IMR-90 (cell line): ENCODE measurements at regions not wholly inside any gene's neighbourhood (a gene's known extent, or its start where the extent isn't known, plus 50 kb on each side); places are given as distances from the start of the nearest gene placed in this dataset.

Experiments used
- ATAC-seq: fragments of 200-7000 bp; cut with Tn5 transposase; 2 replicates; pipeline ENCODE4 v1.9.1; 2020; ENCODE audit warnings: low read depth, mild to moderate bottlenecking, moderate library complexity
- BruUV-seq: library from RNA; stranded (reverse); fragments of 400-500 nt; replicated peaks from 2 replicates; lab custom pipeline; 2021; lab: Mats Ljungman, UMichigan
- CTCF ChIA-PET: fragments of 300-600 bp; formaldehyde crosslinking; extraction: SDS; loops from one replicate; lab custom pipeline; 2021; ENCODE audit warnings: antibody characterized with exemption; lab: Yijun Ruan, JAX
- POLR2A ChIA-PET: fragments of 300-600 bp; sonication (Branson Sonifier 250); formaldehyde crosslinking; loops from one replicate; lab custom pipeline; 2022; ENCODE audit warnings: antibody characterized with exemption; ENCODE audit not compliant: unreplicated experiment; lab: Charles Lee
- DNase-seq: peaks from one replicate; pipeline ENCODE4 v3.0.0; 2013
- H2AFZ ChIP-seq: replicated peaks from 2 replicates; pipeline ENCODE3; 2013; ENCODE audit warnings: low read length, mild to moderate bottlenecking; ENCODE audit not compliant: poor library complexity
- H2AK5ac ChIP-seq: 2 replicates; pipeline ENCODE4 v1.6.1; 2013; ENCODE audit warnings: low read depth, low read length, inconsistent platforms
- H2AK9ac ChIP-seq: replicated peaks from 2 replicates; pipeline ENCODE3; 2013; ENCODE audit warnings: mild to moderate bottlenecking, low read depth, low read length, moderate library complexity; ENCODE audit not compliant: poor library complexity
- H2BK120ac ChIP-seq: 2 replicates; pipeline ENCODE4 v1.6.1; 2013; ENCODE audit warnings: low read depth, low read length, inconsistent platforms
- H2BK15ac ChIP-seq: 3 replicates; pipeline ENCODE4 v1.6.1; 2013; ENCODE audit warnings: low read depth, low read length, inconsistent platforms
- H2BK20ac ChIP-seq: 2 replicates; pipeline ENCODE4 v1.6.1; 2013; ENCODE audit warnings: low read depth, mild to moderate bottlenecking, inconsistent platforms, low read length, moderate library complexity
- H2BK5ac ChIP-seq: 2 replicates; pipeline ENCODE4 v1.6.1; 2013; ENCODE audit warnings: mild to moderate bottlenecking, low read depth, low read length, inconsistent platforms; ENCODE audit not compliant: poor library complexity, severe bottlenecking
- H3K14ac ChIP-seq: replicated peaks from 2 replicates; pipeline ENCODE4 v1.6.1; 2013; ENCODE audit warnings: low read depth, low read length, inconsistent platforms
- H3K18ac ChIP-seq: 2 replicates; pipeline ENCODE4 v1.6.1; 2013; ENCODE audit warnings: low read depth, low read length, control low read depth
- H3K23ac ChIP-seq: 2 replicates; pipeline ENCODE4 v1.6.1; 2013; ENCODE audit warnings: low read depth, low read length, inconsistent platforms
- H3K27ac ChIP-seq: 2 replicates; pipeline ENCODE4 v1.5.1; 2013; ENCODE audit warnings: mild to moderate bottlenecking, control low read depth, low read length; ENCODE audit not compliant: insufficient read depth
- H3K27me3 ChIP-seq: 2 replicates; pipeline ENCODE4 v1.6.1; 2013; ENCODE audit warnings: low read length; ENCODE audit not compliant: control insufficient read depth, insufficient read depth
- H3K36me3 ChIP-seq: 2 replicates; pipeline ENCODE4 v1.6.1; 2013; ENCODE audit warnings: low read length, mixed read lengths; ENCODE audit not compliant: control insufficient read depth, insufficient read depth
- H3K4ac ChIP-seq: 2 replicates; pipeline ENCODE4 v1.6.1; 2013; ENCODE audit warnings: low read depth, low read length, inconsistent platforms
- H3K4me1 ChIP-seq: 2 replicates; pipeline ENCODE4 v1.6.1; 2013; ENCODE audit warnings: low read length, mixed read lengths; ENCODE audit not compliant: control insufficient read depth, insufficient read depth
- H3K4me2 ChIP-seq: 2 replicates; pipeline ENCODE4 v1.6.1; 2013; ENCODE audit warnings: low read depth, mild to moderate bottlenecking, control low read depth, low read length, moderate library complexity
- H3K4me3 ChIP-seq: 2 replicates; pipeline ENCODE4 v1.5.1; 2013; ENCODE audit warnings: low read depth, mild to moderate bottlenecking, control low read depth, low read length, moderate library complexity; ENCODE audit not compliant: insufficient read depth
- H3K56ac ChIP-seq: 2 replicates; pipeline ENCODE4 v1.6.1; 2013; ENCODE audit warnings: low read length, inconsistent platforms; ENCODE audit not compliant: insufficient read depth; ENCODE audit errors: extremely low read depth
- H3K79me1 ChIP-seq, 2 experiments: 2 replicates each; pipeline ENCODE4 v1.6.1; 2013; ENCODE audit warnings: low read length in 2 of 2, inconsistent platforms in 1 of 2, low read depth in 1 of 2
- H3K9ac ChIP-seq: 2 replicates; pipeline ENCODE4 v1.6.1; 2013; ENCODE audit warnings: low read depth, low read length, control low read depth
- H3K9me1 ChIP-seq: 2 replicates; pipeline ENCODE4 v1.6.1; 2013; ENCODE audit warnings: low read length, inconsistent platforms; ENCODE audit not compliant: insufficient read depth
- H3K9me3 ChIP-seq: 2 replicates; pipeline ENCODE4 v1.6.1; 2013; ENCODE audit warnings: low read length; ENCODE audit not compliant: control insufficient read depth, insufficient read depth
- H4K20me1 ChIP-seq: 2 replicates; pipeline ENCODE4 v1.6.1; 2013; ENCODE audit warnings: low read length, inconsistent platforms; ENCODE audit not compliant: insufficient read depth
- H4K5ac ChIP-seq: 2 replicates; pipeline ENCODE4 v1.6.1; 2013; ENCODE audit warnings: mild to moderate bottlenecking, low read depth, low read length, control low read depth
- H4K8ac ChIP-seq, 2 experiments: 2 replicates each; pipeline ENCODE4 v1.6.1; 2013; ENCODE audit warnings: low read depth in 2 of 2, low read length in 2 of 2, control low read depth in 1 of 2, inconsistent platforms in 1 of 2
- H4K91ac ChIP-seq: 2 replicates; pipeline ENCODE4 v1.6.1; 2013; ENCODE audit warnings: low read depth, low read length, inconsistent platforms; ENCODE audit not compliant: insufficient read depth
- CEBPB ChIP-seq: IDR thresholded peaks from 2 replicates; pipeline ENCODE4 v1.6.1; 2012; ENCODE audit warnings: low read depth, low read length, improper control_type of control experiment
- ELK1 ChIP-seq: fragments of 150-350 bp; IDR thresholded peaks from 2 replicates; pipeline ENCODE4 v1.6.1; 2016; ENCODE audit warnings: low read depth, mild to moderate bottlenecking, low read length, moderate library complexity, borderline replicate concordance
- MAZ ChIP-seq: IDR thresholded peaks from 2 replicates; pipeline ENCODE4 v1.6.1; 2012; ENCODE audit warnings: low read depth, mild to moderate bottlenecking, low read length, improper control_type of control experiment, moderate library complexity, borderline replicate concordance
- NFE2L2 ChIP-seq: fragments of 150-350 bp; IDR thresholded peaks from 2 replicates; pipeline ENCODE4 v1.6.1; 2016; ENCODE audit warnings: low read depth, mild to moderate bottlenecking, low read length
- RAD21 ChIP-seq: IDR thresholded peaks from 2 replicates; pipeline ENCODE4 v1.6.1; 2012; ENCODE audit warnings: low read length, improper control_type of control experiment
- RFX5 ChIP-seq: IDR thresholded peaks from 2 replicates; pipeline ENCODE4 v1.8.0; 2012; ENCODE audit warnings: low read depth, mild to moderate bottlenecking, low read length, moderate library complexity
- SMC3 ChIP-seq: fragments of 150-350 bp; IDR thresholded peaks from 2 replicates; pipeline ENCODE4 v1.6.1; 2016; ENCODE audit warnings: low read depth, mild to moderate bottlenecking, antibody characterized with exemption, low read length, moderate library complexity
- WGBS, 2 experiments: methylation state at CpG; one replicate each; pipeline versions ENCODE4 v1.1.5 to v1.1.7; 2013; ENCODE audit warnings: missing lambda C conversion rate in 2 of 2; ENCODE audit not compliant: insufficient read length in 1 of 2; ENCODE audit errors: extremely low coverage in 2 of 2; 5-methylcytosine and 5-hydroxymethylcytosine counted together
- dilution Hi-C: fragments of 300-500 bp; cut with HindIII; formaldehyde crosslinking; loops from one replicate; pipeline ENCODE4 v1.14.3; 2018; ENCODE audit warnings: low sequenced_read_pairs; ENCODE audit not compliant: unreplicated experiment
- in situ Hi-C: fragments of 300-500 bp; cut with MboI; formaldehyde crosslinking; loops from 3 replicates; pipeline ENCODE4 v1.14.3; 2019; ENCODE audit warnings: low sequenced_read_pairs, inconsistent platforms, mixed read lengths
- intact Hi-C: fragments of 100-400 bp; cut with micrococcal nuclease; formaldehyde crosslinking; loops from 2 replicates; pipeline ENCODE4 v1.10.0; 2022

GRCh38 chr10:78812571-78813318, 256.0 kb upstream of the ZMIZ1 start:
- H3K9ac ChIP-seq: no peak overlapping the region
- H4K5ac ChIP-seq: no peak overlapping the region
- H4K20me1 ChIP-seq: no peaks in the 10 kb centered on the region
- H2BK5ac ChIP-seq: no peak overlapping the region
- H4K8ac ChIP-seq: no peak overlapping the region
- no peak for ATAC-seq
- H3K9me3 ChIP-seq: peaks cover 10% of the 10 kb centered on the region
- H2BK20ac ChIP-seq: no peak overlapping the region
- no peak overlapping the region for H2BK120ac ChIP-seq
- peaks cover 2% of the 10 kb centered on the region; the same call in 1 of the 2 replicates for H3K4me1 ChIP-seq
- no peak overlapping the region for H2AK9ac ChIP-seq
- in situ Hi-C loops: no loop called here
- no peaks in the 10 kb centered on the region for H3K79me1 ChIP-seq
- no peaks in the 10 kb centered on the region for H3K36me3 ChIP-seq
- H3K4ac ChIP-seq: no peak overlapping the region
- no peak overlapping the region for H3K23ac ChIP-seq
- WGBS, 2 experiments: 28% methylated on average over 2 of the region's 4 CpGs; no CpG with 5 or more reads in 1 of the 2 experiments
- H3K14ac ChIP-seq: no peak overlapping the region
- intact Hi-C loops: no loop called here
- H3K4me2 ChIP-seq: no peak overlapping the region
- H3K9me1 ChIP-seq: no peaks in the 10 kb centered on the region
- ChIA-PET POLR2A (no interaction called here), CTCF (interaction anchor here (0.6 kb wide), 1 partner anchor 22 kb away, joined by 3 read pairs; no protein-coding TSS in a partner anchor)
- H3K56ac ChIP-seq: no peak overlapping the region
- peaks cover 52% of the 10 kb centered on the region for H3K27me3 ChIP-seq
- no peak overlapping the region for H3K18ac ChIP-seq
- H2AFZ ChIP-seq: no peak overlapping the region
- dilution Hi-C loops: no loop called here
- no peak overlapping the region for H2AK5ac ChIP-seq
- no peak overlapping the region for H4K91ac ChIP-seq
- H3K27ac ChIP-seq: no peak overlapping the region
- no peak overlapping the region for H3K4me3 ChIP-seq
- BruUV-seq: no TSS peak
- H2BK15ac ChIP-seq: no peak overlapping the region
- TF ChIP-seq ELK1 (no peak), RFX5 (no peak), MAZ (no peak), CEBPB (no peak), RAD21 (no peak), NFE2L2 (no peak), SMC3 (no peak)
- no peak for DNase-seq
